Right ventricle myocardium superior (tissue), 1 donor: ENCODE measurements at regions not wholly inside any gene's neighbourhood (a gene's known extent, or its start where the extent isn't known, plus 50 kb on each side); places are given as distances from the start of the nearest gene placed in this dataset. TPM values are rescaled to one million over a fixed set of nuclear protein-coding genes. Genes with fewer than 3 reads are reported as not detected.

Experiments used
- ATAC-seq: fragments of 200-7000 bp; cut with Tn5 transposase; one replicate; pipeline ENCODE4 v1.9.1; 2020; ENCODE audit warnings: mild to moderate bottlenecking; ENCODE audit not compliant: poor library complexity
- DNase-seq: peaks from one replicate; pipeline ENCODE4 v3.0.0-alpha.2; 2020
- intact Hi-C: fragments of 100-400 bp; cut with DNase I; formaldehyde crosslinking; loops from one replicate; pipeline ENCODE4 v1.11.2; 2022
- microRNA-seq: library from miRNA; unstranded; fragments of <30 nt; microRNA quantifications from one replicate; pipeline ENCODE4 v1.2.0, GENCODE V29; 2020
- donor health status: DM: no; HTN: yes; CAD: no; lungs with severe emphysema.

GRCh38 chr2:221345516-221345915 lies 226.6 kb downstream of the EPHA4 start:
- ATAC-seq (no peak), DNase-seq (no peak)
- intact Hi-C loops: no loop called here

- DNase-seq: no peak
- no peak for ATAC-seq
- intact Hi-C loops: no loop called here
Measured at GRCh38 chr2:221346411-221346810, 225.7 kb downstream of the EPHA4 start.

GRCh38 chr2:221347471-221347870 lies 224.6 kb downstream of the EPHA4 start:
- DNase-seq (no peak), ATAC-seq (no peak)
- intact Hi-C loops: no loop called here

GRCh38 chr2:221350616-221351015 lies 221.5 kb downstream of the EPHA4 start:
- ATAC-seq: no peak
- no peak for DNase-seq
- intact Hi-C loops: no loop called here

- intact Hi-C loops: no loop called here
- DNase-seq (no peak), ATAC-seq (no peak)
Measured at GRCh38 chr2:221353201-221353600, 218.9 kb downstream of the EPHA4 start.

- intact Hi-C loops: no loop called here
- no peak for DNase-seq
- ATAC-seq: no peak
Measured at GRCh38 chr2:221360312-221360711, 211.8 kb downstream of the EPHA4 start.

GRCh38 chr2:221360742-221361141 lies 211.4 kb downstream of the EPHA4 start:
- intact Hi-C loops: no loop called here
- DNase-seq (no peak), ATAC-seq (no peak)

GRCh38 chr2:221361633-221362032 lies 210.5 kb downstream of the EPHA4 start:
- DNase-seq (no peak), ATAC-seq (no peak)
- intact Hi-C loops: no loop called here

GRCh38 chr2:221364672-221365071 lies 207.4 kb downstream of the EPHA4 start:
- DNase-seq (no peak), ATAC-seq (no peak)
- intact Hi-C loops: no loop called here

Small RNA genes in the stretch of these regions (microRNA-seq; reads per million reads assigned to microRNA genes)
- not detected for gene MIR4268
